HAP-1 (cell line): ENCODE measurements at regions not wholly inside any gene's neighbourhood (a gene's known extent, or its start where the extent isn't known, plus 50 kb on each side); places are given as distances from the start of the nearest gene placed in this dataset.

ENCODE experiments used
- DNase-seq, 2 experiments: peaks; one replicate each; pipeline ENCODE4 v3.0.0-alpha.2; 2016 to 2020; ENCODE audit warnings: low spot score in 2 of 2
- H3K27me3 ChIP-seq: fragments of 250-450 bp; sonication (Bioruptor Pico); 2 replicates; pipeline ENCODE4 v1.5.1; 2020; ENCODE audit warnings: low read depth, mild to moderate bottlenecking, moderate library complexity
- H3K36me3 ChIP-seq: fragments of 250-450 bp; sonication (Bioruptor Pico); replicated peaks from 2 replicates; pipeline ENCODE4 v1.5.1; 2020; ENCODE audit warnings: mild to moderate bottlenecking
- H3K4me1 ChIP-seq: fragments of 250-450 bp; sonication (Bioruptor Pico); 2 replicates; pipeline ENCODE4 v1.5.1; 2020; ENCODE audit warnings: mild to moderate bottlenecking
- H3K4me3 ChIP-seq: fragments of 250-450 bp; sonication (Bioruptor Pico); 2 replicates; pipeline ENCODE4 v1.5.1; 2020; ENCODE audit warnings: mild to moderate bottlenecking, moderate library complexity
- H3K9me3 ChIP-seq: fragments of 250-450 bp; sonication (Bioruptor Pico); 2 replicates; pipeline ENCODE4 v1.5.1; 2020; ENCODE audit warnings: mild to moderate bottlenecking, moderate library complexity
- in situ Hi-C: fragments of 300-500 bp; cut with MboI; formaldehyde crosslinking; loops from 3 replicates; pipeline ENCODE4 v1.14.3; 2020; ENCODE audit warnings: low sequenced_read_pairs, inconsistent platforms, mixed read lengths

- H3K36me3 ChIP-seq = no peaks in the 10 kb centered on the region
- H3K9me3 ChIP-seq = no peaks in the 10 kb centered on the region; the same call in 1 of the 2 replicates
- in situ Hi-C loops = no loop called here
- peaks cover 13% of the 10 kb centered on the region for H3K4me1 ChIP-seq
- H3K4me3 ChIP-seq = no peak overlapping the region
- DNase-seq = no peak
- H3K27me3 ChIP-seq = no peaks in the 10 kb centered on the region
Observed at GRCh38 chr5:30734118-30734517, 459.4 kb upstream of the CDH6 start.

- no peak for DNase-seq
- Histone ChIP-seq H3K4me1 (no peaks in the 10 kb centered on the region), H3K27me3 (no peaks in the 10 kb centered on the region), H3K36me3 (no peaks in the 10 kb centered on the region), H3K4me3 (no peak overlapping the region), H3K9me3 (peaks cover 1% of the 10 kb centered on the region; the same call in 1 of the 2 replicates)
- in situ Hi-C loops = no loop called here
Observed at GRCh38 chr5:30725073-30725472, 468.4 kb upstream of the CDH6 start.

DNA sequence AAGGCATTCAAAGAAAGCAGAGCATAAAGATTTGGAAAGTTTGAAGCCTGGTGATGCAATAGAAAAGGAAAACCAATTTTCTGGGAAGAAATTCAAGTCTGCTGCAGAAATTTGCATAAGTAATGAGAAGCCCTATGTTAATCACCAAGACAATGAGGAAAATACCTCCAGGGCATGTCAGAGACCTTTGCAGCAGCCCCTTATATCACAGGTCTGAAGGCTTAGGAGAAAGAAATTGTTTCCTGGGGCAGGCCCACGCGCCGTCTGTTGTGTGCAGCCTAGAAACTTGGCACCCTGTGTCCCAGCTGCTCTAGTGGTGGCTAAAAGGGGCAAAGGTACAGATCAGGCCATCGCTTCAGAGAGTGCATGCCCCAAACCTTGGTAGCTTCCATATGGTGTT, 495.3 kb upstream of the CDH6 start:
- Histone ChIP-seq H3K36me3 (no peaks in the 10 kb centered on the region), H3K27me3 (no peaks in the 10 kb centered on the region), H3K9me3 (peaks cover 3% of the 10 kb centered on the region; the same call in 1 of the 2 replicates), H3K4me1 (no peaks in the 10 kb centered on the region), H3K4me3 (no peak overlapping the region)
- peak in 1 of 2 experiments; percentile 22 for DNase-seq
- in situ Hi-C loops = no loop called here

DNA sequence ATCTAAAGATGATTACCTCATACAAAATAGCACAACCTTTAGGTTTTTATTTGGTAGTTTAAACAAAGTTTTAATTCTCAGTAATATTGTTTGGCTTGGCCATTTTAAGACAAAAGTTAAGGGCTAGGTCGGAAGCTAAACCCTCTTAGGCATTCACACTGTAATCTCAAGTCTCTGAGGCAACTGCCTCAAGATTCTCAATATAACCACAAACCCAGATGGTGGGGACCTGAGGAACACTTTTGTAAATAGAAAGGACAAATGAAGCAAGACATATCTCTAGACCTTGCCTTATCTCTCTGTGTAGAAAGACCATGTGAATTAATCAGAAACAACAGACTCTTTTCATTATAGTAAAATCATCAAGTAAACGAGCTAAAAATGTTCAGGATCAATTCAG, 500.2 kb upstream of the CDH6 start:
- H3K9me3 ChIP-seq = peaks cover 3% of the 10 kb centered on the region; the same call in 1 of the 2 replicates
- H3K4me1 ChIP-seq = no peaks in the 10 kb centered on the region
- H3K27me3 ChIP-seq = no peaks in the 10 kb centered on the region
- no peaks in the 10 kb centered on the region for H3K36me3 ChIP-seq
- no peak overlapping the region for H3K4me3 ChIP-seq
- in situ Hi-C loops = no loop called here
- DNase-seq = no peak

DNA sequence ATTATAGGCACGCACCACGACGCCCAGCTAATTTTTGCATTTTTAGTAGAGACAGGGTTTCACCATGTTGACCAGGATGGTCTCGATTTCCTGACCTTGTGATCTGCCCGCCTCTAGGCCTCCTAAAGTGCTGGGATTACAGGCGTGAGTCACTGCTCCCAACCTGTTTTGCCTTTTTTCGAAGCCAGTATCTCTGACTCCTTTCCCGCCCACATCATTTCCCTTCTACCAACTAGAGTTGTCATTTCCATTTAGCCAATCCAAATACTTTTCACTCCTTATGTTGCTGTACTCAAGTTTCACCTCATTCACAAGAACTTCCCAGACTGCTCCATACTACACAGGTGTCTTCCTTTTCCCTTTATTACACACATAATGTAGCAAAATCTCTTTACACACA, 502.6 kb upstream of the CDH6 start:
- Histone ChIP-seq H3K4me1 (peaks cover 7% of the 10 kb centered on the region), H3K9me3 (no peaks in the 10 kb centered on the region), H3K4me3 (no peak overlapping the region), H3K36me3 (no peaks in the 10 kb centered on the region), H3K27me3 (no peaks in the 10 kb centered on the region)
- no peak for DNase-seq
- in situ Hi-C loops = no loop called here

- in situ Hi-C loops = no loop called here
- no peak for DNase-seq
- Histone ChIP-seq H3K27me3 (no peaks in the 10 kb centered on the region), H3K9me3 (no peaks in the 10 kb centered on the region), H3K4me1 (peaks cover 7% of the 10 kb centered on the region), H3K36me3 (no peaks in the 10 kb centered on the region), H3K4me3 (no peak overlapping the region)
Observed at GRCh38 chr5:30687461-30687860, 506.0 kb upstream of the CDH6 start.

- no peaks in the 10 kb centered on the region for H3K27me3 ChIP-seq
- peak in 1 of 2 experiments; percentile 74 for DNase-seq
- H3K4me3 ChIP-seq = no peak overlapping the region
- no peaks in the 10 kb centered on the region for H3K9me3 ChIP-seq
- no peaks in the 10 kb centered on the region for H3K36me3 ChIP-seq
- peaks cover 7% of the 10 kb centered on the region for H3K4me1 ChIP-seq
- in situ Hi-C loops = no loop called here
Observed at GRCh38 chr5:30686530-30686929, 507.0 kb upstream of the CDH6 start.

DNA sequence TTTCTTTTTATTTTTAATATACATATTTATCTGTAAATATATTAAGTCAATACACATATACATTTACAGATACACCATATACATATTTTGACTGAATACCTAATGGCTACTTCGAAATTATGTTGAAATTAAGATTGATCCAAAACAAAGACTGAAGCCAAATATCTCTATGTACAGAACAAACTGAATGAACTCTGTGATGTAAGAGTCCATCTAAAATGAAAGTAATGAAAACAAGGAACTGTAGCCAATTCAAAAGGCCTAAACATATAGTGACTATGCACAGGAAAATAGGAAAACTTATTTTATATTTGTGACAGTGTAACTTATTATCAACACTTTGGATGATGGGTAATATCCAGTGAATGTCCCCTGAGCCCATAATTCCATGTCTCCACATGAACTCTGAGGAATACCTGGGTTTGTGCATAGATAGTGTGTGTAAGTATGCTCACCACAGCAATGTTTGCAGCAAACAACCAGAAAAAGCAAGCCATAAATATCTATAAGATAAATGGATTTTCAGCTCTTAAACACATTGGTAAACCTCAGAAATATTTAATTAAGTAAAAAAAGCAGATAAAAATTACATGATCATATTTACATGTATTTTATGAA, 517.2 kb upstream of the CDH6 start:
- Histone ChIP-seq H3K9me3 (peaks cover 9% of the 10 kb centered on the region), H3K4me1 (no peaks in the 10 kb centered on the region), H3K36me3 (no peaks in the 10 kb centered on the region), H3K4me3 (no peak overlapping the region), H3K27me3 (no peaks in the 10 kb centered on the region)
- in situ Hi-C loops = no loop called here
- DNase-seq = no peak

DNA sequence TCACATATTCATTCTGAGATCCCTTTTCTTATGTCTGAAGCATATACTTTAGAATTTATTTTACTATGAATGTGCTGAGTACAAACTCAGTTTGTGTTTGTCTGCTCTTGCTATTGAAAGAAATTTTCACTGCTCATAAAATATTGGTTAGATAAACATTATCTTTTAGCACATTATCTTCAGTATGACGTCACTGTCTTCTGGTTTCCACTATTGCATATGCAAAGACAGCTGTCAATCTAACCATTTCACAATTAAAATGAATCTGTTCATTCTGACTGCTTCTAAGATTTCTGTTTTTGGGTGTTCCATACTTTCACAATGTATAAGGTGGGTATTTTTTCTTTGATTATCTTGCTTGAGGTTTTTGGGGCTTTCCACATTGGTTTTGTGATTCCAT, 526.2 kb upstream of the CDH6 start:
- no peaks in the 10 kb centered on the region for H3K27me3 ChIP-seq
- H3K4me1 ChIP-seq = peaks cover 6% of the 10 kb centered on the region
- DNase-seq = no peak
- in situ Hi-C loops = no loop called here
- H3K4me3 ChIP-seq = no peak overlapping the region
- H3K36me3 ChIP-seq = no peaks in the 10 kb centered on the region
- no peaks in the 10 kb centered on the region for H3K9me3 ChIP-seq

- no peak for DNase-seq
- Histone ChIP-seq H3K9me3 (peaks cover 3% of the 10 kb centered on the region; the same call in 1 of the 2 replicates), H3K36me3 (no peaks in the 10 kb centered on the region), H3K4me3 (no peak overlapping the region), H3K27me3 (no peaks in the 10 kb centered on the region), H3K4me1 (peaks cover 15% of the 10 kb centered on the region)
- in situ Hi-C loops = no loop called here
Observed at GRCh38 chr5:30663536-30663935, 530.0 kb upstream of the CDH6 start.

- peak in 1 of 2 experiments; percentile 85 for DNase-seq
- H3K4me3 ChIP-seq = no peak overlapping the region
- in situ Hi-C loops = no loop called here
- H3K9me3 ChIP-seq = peaks cover 3% of the 10 kb centered on the region; the same call in 1 of the 2 replicates
- no peaks in the 10 kb centered on the region for H3K27me3 ChIP-seq
- H3K4me1 ChIP-seq = peaks cover 15% of the 10 kb centered on the region
- no peaks in the 10 kb centered on the region for H3K36me3 ChIP-seq
Observed at GRCh38 chr5:30662373-30662772, 531.1 kb upstream of the CDH6 start.

DNA sequence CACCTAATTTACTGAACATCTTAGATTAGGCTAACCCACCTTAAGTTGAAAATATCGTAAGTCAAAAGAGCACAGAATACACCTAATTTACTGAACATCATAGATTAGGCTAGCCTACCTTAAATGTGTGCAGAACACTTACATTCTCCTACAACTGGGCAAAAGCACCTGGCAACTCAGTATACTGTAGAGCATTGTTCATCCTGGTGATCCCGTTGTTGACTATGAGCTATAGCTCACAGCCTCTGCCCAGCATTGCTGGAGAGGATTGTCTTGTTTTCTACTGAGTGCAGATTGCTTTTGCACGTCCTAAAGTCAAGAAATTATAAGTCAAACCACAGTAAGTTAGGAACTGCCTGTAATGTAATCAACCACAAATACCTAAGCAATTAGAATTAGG, 531.8 kb upstream of the CDH6 start:
- in situ Hi-C loops = no loop called here
- Histone ChIP-seq H3K36me3 (no peaks in the 10 kb centered on the region), H3K27me3 (no peaks in the 10 kb centered on the region), H3K4me3 (no peak overlapping the region), H3K4me1 (peaks cover 15% of the 10 kb centered on the region), H3K9me3 (peaks cover 3% of the 10 kb centered on the region; the same call in 1 of the 2 replicates)
- peak; percentile 11 to 23 for DNase-seq

- H3K4me3 ChIP-seq = no peak overlapping the region
- peaks cover 3% of the 10 kb centered on the region; the same call in 1 of the 2 replicates for H3K9me3 ChIP-seq
- in situ Hi-C loops = no loop called here
Observed at GRCh38 chr5:30659417-30659816, 534.1 kb upstream of the CDH6 start.

DNA sequence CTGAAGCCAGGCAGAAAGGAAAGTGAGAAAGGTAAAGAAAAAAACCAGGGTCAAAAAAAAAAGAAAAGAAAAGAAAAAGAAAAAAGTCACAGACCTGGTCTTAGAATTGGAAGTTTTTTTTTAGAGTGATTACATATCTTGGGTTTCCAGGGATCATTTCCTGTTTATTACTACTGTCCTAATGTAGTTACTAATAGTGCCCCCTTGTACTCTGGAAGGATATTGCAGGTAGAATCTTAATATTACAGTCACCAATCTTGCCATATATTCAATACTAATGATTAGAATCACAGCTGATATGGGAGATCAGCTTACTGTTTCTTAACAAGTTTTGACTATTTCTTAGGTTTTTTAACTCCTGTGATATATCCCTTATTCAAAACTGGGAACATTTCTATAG, 543.2 kb upstream of the CDH6 start:
- H3K4me3 ChIP-seq = no peak overlapping the region
- in situ Hi-C loops = no loop called here
- H3K27me3 ChIP-seq = no peaks in the 10 kb centered on the region
- no peaks in the 10 kb centered on the region for H3K36me3 ChIP-seq
- H3K9me3 ChIP-seq = no peaks in the 10 kb centered on the region
- no peak for DNase-seq
- H3K4me1 ChIP-seq = no peaks in the 10 kb centered on the region

More at GRCh38 chr5:30659417-30659816, 534.1 kb upstream of the CDH6 start:
- peaks cover 15% of the 10 kb centered on the region for H3K4me1 ChIP-seq
- DNase-seq = no peak
- H3K36me3 ChIP-seq = no peaks in the 10 kb centered on the region
- no peaks in the 10 kb centered on the region for H3K27me3 ChIP-seq

GRCh38 chr5:30638899-30639298, 554.6 kb upstream of the CDH6 start:
- Histone ChIP-seq H3K4me3 (no peak overlapping the region), H3K9me3 (no peaks in the 10 kb centered on the region), H3K27me3 (no peaks in the 10 kb centered on the region), H3K36me3 (no peaks in the 10 kb centered on the region), H3K4me1 (no peaks in the 10 kb centered on the region)
- in situ Hi-C loops = no loop called here
- DNase-seq = no peak
